Neural progenitor cell (in vitro differentiated cells): ENCODE measurements at regions not wholly inside any gene's neighbourhood (a gene's known extent, or its start where the extent isn't known, plus 50 kb on each side); places are given as distances from the start of the nearest gene placed in this dataset.

Source experiments
- DNase-seq: peaks from one replicate; pipeline ENCODE4 v3.0.0-alpha.2; 2016; ENCODE audit warnings: low spot score
- H2AFZ ChIP-seq: fragments of 200-600 bp; sonication (generic); replicated peaks from 2 replicates; pipeline ENCODE4 v1.6.1; 2016; ENCODE audit warnings: antibody characterized with exemption
- H3F3A ChIP-seq: fragments of 200-600 bp; sonication (generic); 2 replicates; pipeline ENCODE4 v1.6.1; 2016; ENCODE audit warnings: antibody characterized with exemption, low read depth
- H3K27ac ChIP-seq: fragments of 200-600 bp; sonication (generic); 2 replicates; pipeline ENCODE4 v1.5.1; 2016; ENCODE audit warnings: mild to moderate bottlenecking
- H3K27me3 ChIP-seq: fragments of 200-600 bp; sonication (generic); 2 replicates; pipeline ENCODE4 v1.6.1; 2016; ENCODE audit warnings: mild to moderate bottlenecking, moderate library complexity
- H3K36me3 ChIP-seq: fragments of 200-600 bp; sonication (generic); 2 replicates; pipeline ENCODE4 v1.5.1; 2016
- H3K4me1 ChIP-seq: fragments of 200-600 bp; sonication (generic); 2 replicates; pipeline ENCODE4 v1.6.1; 2016; ENCODE audit warnings: mixed run types
- H3K4me2 ChIP-seq: fragments of 200-600 bp; sonication (generic); 2 replicates; pipeline ENCODE4 v1.6.1; 2016
- H3K4me3 ChIP-seq: fragments of 200-600 bp; sonication (generic); 2 replicates; pipeline ENCODE4 v1.5.1; 2016
- H3K79me2 ChIP-seq: fragments of 200-600 bp; sonication (generic); 2 replicates; pipeline ENCODE4 v1.6.1; 2016; ENCODE audit warnings: low read depth
- H3K9ac ChIP-seq: fragments of 200-600 bp; sonication (generic); 2 replicates; pipeline ENCODE4 v1.6.1; 2016
- H3K9me3 ChIP-seq: fragments of 200-600 bp; sonication (generic); 2 replicates; pipeline ENCODE4 v1.5.1; 2016; ENCODE audit warnings: low read depth
- H4K20me1 ChIP-seq: fragments of 200-600 bp; sonication (generic); 2 replicates; pipeline ENCODE4 v1.6.1; 2016; ENCODE audit warnings: low read depth
- H3K27ac Mint-ChIP-seq: 3 replicates; pipeline ENCODE4 v1.8.0; 2021; ENCODE audit warnings: mixed read lengths
- H3K27me3 Mint-ChIP-seq: 2 replicates; pipeline ENCODE4 v1.8.0; 2022; ENCODE audit warnings: low read depth, mild to moderate bottlenecking, inconsistent platforms, moderate library complexity, mixed read lengths; ENCODE audit not compliant: insufficient read depth
- H3K36me3 Mint-ChIP-seq: 3 replicates; pipeline ENCODE4 v1.8.0; 2021; ENCODE audit warnings: mixed read lengths
- H3K4me1 Mint-ChIP-seq: 3 replicates; pipeline ENCODE4 v1.8.0; 2021; ENCODE audit warnings: mixed read lengths
- H3K4me3 Mint-ChIP-seq: 3 replicates; pipeline ENCODE4 v1.8.0; 2021; ENCODE audit warnings: mild to moderate bottlenecking, moderate library complexity, mixed read lengths
- H3K9me3 Mint-ChIP-seq: 3 replicates; pipeline ENCODE4 v1.8.0; 2020; ENCODE audit warnings: mixed read lengths
- CTCF ChIP-seq: fragments of 200-600 bp; sonication (generic); IDR thresholded peaks from 2 replicates; pipeline ENCODE4 v1.5.1; 2017; ENCODE audit warnings: antibody characterized with exemption, mild to moderate bottlenecking
- EZH2 ChIP-seq: fragments of 200-600 bp; sonication (generic); IDR thresholded peaks from 2 replicates; pipeline ENCODE4 v1.6.1; 2017; ENCODE audit warnings: antibody characterized with exemption, mild to moderate bottlenecking, moderate library complexity
- EZH2phosphoT487 ChIP-seq: fragments of 200-600 bp; sonication (generic); IDR thresholded peaks from 2 replicates; pipeline ENCODE4 v1.6.1; 2017; ENCODE audit warnings: antibody characterized with exemption

DNA sequence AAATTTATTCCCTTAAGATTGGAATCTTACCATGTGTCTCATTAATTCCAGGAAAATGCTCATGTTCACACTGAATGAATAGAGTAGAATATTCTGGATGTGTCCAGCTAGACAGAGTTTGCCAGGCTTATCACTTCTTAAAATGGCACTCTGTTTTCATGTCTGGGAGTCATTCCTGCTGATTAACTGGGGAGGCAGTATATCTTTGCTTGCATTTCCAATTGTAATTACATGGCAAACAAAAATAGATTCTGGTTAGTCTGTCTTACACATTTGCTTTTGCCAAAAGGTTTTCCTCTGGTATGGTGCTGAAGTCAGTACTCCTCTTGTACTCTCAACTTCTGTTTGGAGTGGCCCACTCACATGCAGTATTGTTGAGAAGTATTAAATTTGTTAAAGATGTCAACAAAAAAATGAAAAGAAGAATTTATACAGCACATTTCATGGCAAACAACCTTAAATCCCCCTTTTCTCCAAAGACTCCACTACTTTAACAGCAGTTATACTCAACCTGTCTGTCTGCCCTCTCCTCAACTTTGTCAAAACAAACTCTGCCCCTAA lies 70.2 kb downstream of the TENT5A start:
- Histone ChIP-seq H3F3A (no peaks in the 10 kb centered on the region), H3K9me3 (no peaks in the 10 kb centered on the region), H3K79me2 (no peaks in the 10 kb centered on the region), H3K4me3 (no peak overlapping the region), H3K27me3 (no peaks in the 10 kb centered on the region), H3K9ac (no peak overlapping the region), H3K27ac (no peak overlapping the region), H3K36me3 (no peaks in the 10 kb centered on the region), H4K20me1 (no peaks in the 10 kb centered on the region), H3K4me2 (no peak overlapping the region), H2AFZ (no peak overlapping the region), H3K4me1 (no peaks in the 10 kb centered on the region)
- Mint-ChIP-seq H3K4me1 (no peaks in the 10 kb centered on the region), H3K27ac (no peak overlapping the region), H3K27me3 (no peaks in the 10 kb centered on the region), H3K9me3 (peaks cover 2% of the 10 kb centered on the region), H3K4me3 (no peak overlapping the region), H3K36me3 (no peaks in the 10 kb centered on the region)
- no peak for DNase-seq
- TF ChIP-seq EZH2 (no peak), CTCF (no peak), EZH2phosphoT487 (no peak)

GRCh38 chr6:81669445-81669844 lies 83.0 kb downstream of the TENT5A start:
- H3K27me3 Mint-ChIP-seq = no peaks in the 10 kb centered on the region
- no peak overlapping the region for H3K9ac ChIP-seq
- H3K36me3 Mint-ChIP-seq = no peaks in the 10 kb centered on the region
- no peak overlapping the region for H3K27ac ChIP-seq
- DNase-seq = no peak
- no peak overlapping the region for H3K27ac Mint-ChIP-seq
- no peaks in the 10 kb centered on the region for H3K27me3 ChIP-seq
- H3K36me3 ChIP-seq = no peaks in the 10 kb centered on the region
- H3K4me2 ChIP-seq = no peak overlapping the region
- H3K4me3 ChIP-seq = no peak overlapping the region
- H3K4me1 ChIP-seq = no peaks in the 10 kb centered on the region
- no peak for TF ChIP-seq EZH2phosphoT487
- TF ChIP-seq EZH2 = no peak
- TF ChIP-seq CTCF = no peak
- H3K79me2 ChIP-seq = no peaks in the 10 kb centered on the region
- H2AFZ ChIP-seq = no peak overlapping the region
- H3K4me1 Mint-ChIP-seq = no peaks in the 10 kb centered on the region
- no peaks in the 10 kb centered on the region for H3F3A ChIP-seq
- no peaks in the 10 kb centered on the region for H3K9me3 Mint-ChIP-seq
- H3K9me3 ChIP-seq = no peaks in the 10 kb centered on the region
- no peaks in the 10 kb centered on the region for H4K20me1 ChIP-seq
- H3K4me3 Mint-ChIP-seq = no peak overlapping the region

- Histone ChIP-seq H3K4me2 (no peak overlapping the region), H3K4me3 (no peak overlapping the region), H3K27me3 (no peaks in the 10 kb centered on the region), H3K79me2 (no peaks in the 10 kb centered on the region), H3K36me3 (no peaks in the 10 kb centered on the region), H3K27ac (no peak overlapping the region), H3F3A (no peaks in the 10 kb centered on the region), H3K4me1 (no peaks in the 10 kb centered on the region), H2AFZ (no peak overlapping the region), H3K9me3 (no peaks in the 10 kb centered on the region), H4K20me1 (no peaks in the 10 kb centered on the region), H3K9ac (no peak overlapping the region)
- no peak for DNase-seq
- H3K27me3 Mint-ChIP-seq = no peaks in the 10 kb centered on the region
- no peaks in the 10 kb centered on the region for H3K36me3 Mint-ChIP-seq
- H3K27ac Mint-ChIP-seq = no peak overlapping the region
- no peak for TF ChIP-seq EZH2phosphoT487
- no peak for TF ChIP-seq EZH2
- no peak for TF ChIP-seq CTCF
- H3K4me3 Mint-ChIP-seq = no peak overlapping the region
- H3K9me3 Mint-ChIP-seq = no peaks in the 10 kb centered on the region
- no peaks in the 10 kb centered on the region for H3K4me1 Mint-ChIP-seq
Measured at GRCh38 chr6:81668615-81669047, 83.8 kb downstream of the TENT5A start.
